RWPE1 (cell line): ENCODE measurements at regions not wholly inside any gene's neighbourhood (a gene's known extent, or its start where the extent isn't known, plus 50 kb on each side); places are given as distances from the start of the nearest gene placed in this dataset.

Experiments used
- CTCF ChIA-PET: fragments of 350-600 bp; sonication (Branson Sonifier 250); formaldehyde crosslinking; extraction: SDS; loops from one replicate; lab custom pipeline; 2021; lab: Yijun Ruan, JAX
- POLR2A ChIA-PET: fragments of 400-600 bp; formaldehyde crosslinking; extraction: SDS; loops from one replicate; lab custom pipeline; 2020; ENCODE audit warnings: antibody characterized with exemption; ENCODE audit not compliant: low non-redundant PET; lab: Yijun Ruan, JAX
- DNase-seq: peaks from one replicate; pipeline ENCODE4 v3.0.0; 2012; ENCODE audit warnings: low spot score
- H3K27ac ChIP-seq: fragments of 450-650 bp; 2 replicates; pipeline ENCODE4 v1.5.1; 2017
- CTCF ChIP-seq: fragments of 450-650 bp; conservative IDR thresholded peaks from 2 replicates; pipeline ENCODE4 v1.5.1; 2017; ENCODE audit warnings: low read depth, mild to moderate bottlenecking

- POLR2A ChIA-PET: no interaction called here
- no peak overlapping the region for H3K27ac ChIP-seq
- no peak for TF ChIP-seq CTCF
- DNase-seq: no peak
- CTCF ChIA-PET: interaction anchor here (0.6 kb wide), 1 partner anchor 305 kb away, joined by 4 read pairs; no protein-coding TSS in a partner anchor
Observed at GRCh38 chr21:39036581-39036980, 146.7 kb downstream of the PSMG1 start.

GRCh38 chr21:39034590-39035536 is 148.4 kb downstream of the PSMG1 start:
- DNase-seq: no peak
- ChIA-PET CTCF (no interaction called here), POLR2A (no interaction called here)
- TF ChIP-seq CTCF: no peak
- no peak overlapping the region; the same call in 1 of the 2 replicates for H3K27ac ChIP-seq

GRCh38 chr21:39033878-39034589 is 149.2 kb downstream of the PSMG1 start:
- H3K27ac ChIP-seq: peak overlapping the region; percentile 7; the same call in 1 of the 2 replicates
- CTCF ChIA-PET: interaction anchor here (0.6 kb wide), 1 partner anchor 198 kb away, joined by 4 read pairs; no protein-coding TSS in a partner anchor
- no peak for DNase-seq
- POLR2A ChIA-PET: no interaction called here
- TF ChIP-seq CTCF: no peak

- ChIA-PET POLR2A (no interaction called here), CTCF (interaction anchor here (1.0 kb wide), 1 partner anchor 8 kb away, joined by 3 read pairs; no protein-coding TSS in a partner anchor)
- no peak for TF ChIP-seq CTCF
- peak; percentile 60 for DNase-seq
- 0 out of 2 replicates have a peak overlapping the region, but pooled peaks have one; percentile 6 for H3K27ac ChIP-seq
Observed at GRCh38 chr21:39029900-39030884, 153.1 kb downstream of the PSMG1 start.

- ChIA-PET POLR2A (interaction anchor here (0.6 kb wide), 1 partner anchor 66 kb away, joined by 5 read pairs; no protein-coding TSS in a partner anchor), CTCF (no interaction called here)
- no peak for DNase-seq
- H3K27ac ChIP-seq: 0 out of 2 replicates have a peak overlapping the region, but pooled peaks have one; percentile 19
- no peak for TF ChIP-seq CTCF
Observed at GRCh38 chr21:39029086-39029755, 154.0 kb downstream of the PSMG1 start.
